SHP77 (cell line): ENCODE measurements at regions not wholly inside any gene's neighbourhood (a gene's known extent, or its start where the extent isn't known, plus 50 kb on each side); places are given as distances from the start of the nearest gene placed in this dataset.

Source experiments
- DNase-seq, 2 experiments: peaks; one replicate each; lab custom pipeline; 2025; lab: John Stamatoyannopoulos, UW

DNA sequence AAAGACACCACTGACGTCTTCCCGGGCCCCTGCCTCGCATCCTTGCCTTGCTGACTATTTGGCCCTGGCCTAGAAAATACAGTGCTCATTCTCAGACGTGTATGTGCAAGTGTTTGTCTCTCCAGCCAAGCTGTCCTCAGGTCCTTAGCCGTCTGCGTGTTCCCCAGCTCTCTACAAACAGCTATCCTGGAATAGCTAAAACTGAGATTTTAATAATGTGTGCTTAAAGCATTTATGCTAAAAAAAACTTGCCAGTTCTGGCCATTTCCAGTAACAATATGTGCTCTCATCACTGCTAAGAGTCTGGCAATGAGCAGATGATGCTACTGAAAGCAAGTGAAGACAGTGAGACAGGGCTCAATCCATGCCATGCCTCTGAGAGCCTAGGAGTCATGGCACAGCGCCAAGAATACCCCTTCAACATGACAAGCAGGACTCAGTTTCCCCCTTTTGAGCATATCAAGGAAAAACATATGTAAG, 55.7 kb downstream of the IRF2BP2 start:
- no peak for DNase-seq

DNA sequence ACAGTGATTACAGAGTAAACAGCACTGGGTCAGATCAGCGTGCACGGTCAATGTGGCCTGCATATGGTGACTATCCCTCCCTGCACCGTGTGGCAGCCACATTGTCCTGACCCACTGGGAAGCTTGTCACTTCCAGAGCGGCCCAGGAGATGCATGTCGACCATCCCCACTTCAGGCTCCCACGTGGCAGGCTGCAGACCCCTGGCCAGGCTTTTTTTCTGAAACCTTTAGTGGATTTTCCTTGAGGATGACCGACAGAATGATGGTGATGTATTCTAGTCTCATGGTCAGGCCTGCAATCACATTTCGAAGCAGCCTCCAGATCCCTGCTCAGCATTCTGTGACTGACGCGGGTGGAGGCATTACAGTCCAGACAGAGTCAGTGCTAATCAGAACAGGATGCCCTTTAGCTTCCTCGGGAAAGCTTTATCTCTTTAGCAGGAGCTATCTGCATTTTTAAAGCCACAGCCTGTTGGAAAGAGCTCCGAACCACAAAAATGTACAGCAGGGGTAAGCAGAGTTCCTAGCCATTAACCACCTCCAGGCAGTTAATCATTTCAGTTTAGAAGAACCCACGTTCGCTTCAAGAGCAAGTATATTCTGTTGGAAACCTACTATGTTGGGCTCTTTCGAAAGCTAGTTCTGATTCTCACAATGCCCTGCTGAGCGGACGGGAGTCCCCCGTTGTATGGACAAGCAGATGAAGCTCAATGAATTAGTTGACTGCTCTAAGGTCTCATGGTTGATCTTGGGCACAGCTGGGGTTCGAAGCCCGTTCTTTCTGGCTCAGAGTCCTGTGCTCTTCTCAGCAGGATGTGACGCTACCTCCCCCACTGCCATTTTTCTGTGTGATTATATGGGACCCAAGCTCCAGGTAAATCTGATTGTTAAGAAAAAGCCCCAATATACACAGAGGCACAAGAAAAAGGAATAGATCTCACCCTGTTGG, 56.5 kb downstream of the IRF2BP2 start:
- DNase-seq = no peak

DNA sequence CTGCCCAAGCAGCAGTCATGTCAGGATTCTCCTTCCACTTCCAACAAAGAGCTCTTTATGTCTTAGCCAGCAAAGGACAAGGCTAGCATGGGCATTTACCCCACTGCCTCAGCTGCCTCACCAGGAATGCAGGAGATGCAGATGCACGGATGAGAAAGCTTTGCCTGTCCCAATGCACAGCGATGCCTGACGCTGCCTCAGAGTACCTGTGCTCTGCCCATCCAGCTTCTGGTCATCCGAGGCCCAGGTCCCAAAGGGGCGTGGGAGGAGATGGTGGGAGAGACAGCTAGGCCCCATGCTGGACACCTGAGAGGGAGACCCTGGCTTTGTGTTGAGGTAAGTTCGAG, 59.0 kb downstream of the IRF2BP2 start:
- no peak for DNase-seq

DNA sequence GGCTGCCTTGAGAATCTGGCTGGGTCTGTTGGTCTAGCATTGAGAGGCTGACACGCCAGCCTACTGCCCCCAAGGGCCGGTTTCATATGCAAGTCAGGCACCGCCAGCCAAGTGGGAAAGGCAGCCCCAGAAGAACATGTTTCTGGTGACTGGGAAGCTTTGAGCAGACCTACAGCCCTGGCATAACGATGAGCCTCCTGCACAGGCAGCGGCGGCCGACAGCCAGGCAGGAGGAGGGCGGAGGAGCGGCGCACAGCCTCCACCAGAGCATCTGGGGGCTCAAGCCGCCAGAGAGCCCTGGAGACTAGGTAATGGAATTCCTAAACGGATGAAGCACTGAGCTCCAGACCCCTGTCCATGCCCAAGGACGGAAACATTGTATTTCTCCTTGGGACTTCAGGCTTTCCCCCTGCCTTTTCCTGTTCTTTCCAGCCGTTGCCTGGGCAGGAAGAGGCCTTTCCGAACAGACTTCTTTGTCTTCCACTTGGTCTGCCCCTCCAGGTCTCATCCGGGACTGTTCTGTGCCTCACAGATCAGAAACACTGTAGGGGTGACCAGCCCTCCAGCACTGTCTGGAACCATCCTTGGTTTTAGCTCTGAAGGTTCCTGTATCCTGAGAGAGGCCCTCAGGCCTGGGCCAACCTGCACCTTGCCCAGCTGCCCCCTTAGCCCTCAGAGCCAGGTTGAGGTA, 59.5 kb downstream of the IRF2BP2 start:
- no peak for DNase-seq

DNA sequence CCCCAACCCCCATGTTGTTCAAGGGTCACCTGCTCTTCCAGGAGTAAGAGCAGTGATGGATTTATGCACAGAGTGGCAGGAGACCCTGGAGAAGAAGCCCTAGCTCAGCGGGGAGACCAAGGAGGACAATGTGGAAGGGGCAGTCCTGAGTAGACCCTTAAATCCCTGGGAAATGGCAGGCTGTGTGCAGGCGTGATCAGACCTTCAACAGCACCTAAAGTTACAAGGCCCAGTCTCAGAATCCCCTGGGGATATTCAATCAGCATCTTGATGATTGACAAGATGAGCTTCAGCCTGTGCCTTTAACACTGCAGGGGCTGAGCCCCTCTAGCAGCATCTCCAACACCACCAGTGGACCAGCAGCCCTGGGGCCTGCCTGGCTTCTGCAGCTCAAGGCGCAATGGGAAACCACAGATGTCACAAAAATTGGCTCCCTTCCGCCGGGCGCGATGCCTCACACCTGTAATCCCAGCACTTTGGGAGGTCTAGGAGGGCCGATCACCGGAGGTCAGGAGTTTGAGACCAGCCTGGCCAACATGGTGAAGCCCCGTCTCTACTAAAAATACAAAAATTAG, 60.4 kb downstream of the IRF2BP2 start:
- no peak for DNase-seq

DNA sequence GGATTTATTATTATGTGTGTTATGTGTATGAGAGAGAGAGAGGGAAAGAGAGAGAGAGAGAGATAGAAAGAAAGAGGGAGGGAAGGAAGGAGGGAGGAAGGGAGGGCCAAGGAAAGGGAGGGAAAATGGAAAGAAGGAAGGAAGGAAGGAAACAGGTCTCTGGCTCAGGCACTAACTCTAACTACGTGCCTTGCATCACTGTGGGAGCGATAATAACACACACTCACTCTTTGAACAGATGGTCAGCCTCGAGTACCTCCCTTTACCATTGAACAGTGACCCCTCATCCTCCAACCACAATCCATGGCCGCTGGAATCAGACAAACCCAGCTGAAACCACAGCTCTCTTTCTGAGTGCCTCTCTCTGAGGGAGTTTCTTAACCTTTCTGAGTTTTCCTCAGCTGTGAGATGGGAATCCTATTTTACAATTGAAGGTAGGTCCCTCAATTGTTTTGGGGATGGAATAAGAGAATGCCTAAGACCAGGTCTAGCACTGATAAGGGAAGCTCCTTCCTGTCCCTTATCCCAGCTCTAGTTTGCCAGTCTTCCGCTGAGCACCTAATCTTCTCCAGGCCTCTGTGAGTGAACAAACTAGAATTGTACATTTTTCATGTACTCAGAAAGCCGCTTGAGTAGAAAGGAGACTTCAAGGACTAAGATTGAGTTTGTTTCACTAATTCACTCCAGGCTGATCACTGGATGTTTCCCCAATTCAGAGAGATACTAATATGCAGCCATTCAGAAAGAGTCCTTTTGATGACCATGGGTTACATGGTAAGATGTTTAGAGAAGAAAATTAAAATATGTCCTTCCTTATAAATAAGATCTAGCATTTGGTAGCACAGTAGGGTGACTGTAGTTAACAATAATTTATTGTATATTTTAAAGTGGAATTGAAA, 62.8 kb downstream of the IRF2BP2 start:
- no peak for DNase-seq

DNA sequence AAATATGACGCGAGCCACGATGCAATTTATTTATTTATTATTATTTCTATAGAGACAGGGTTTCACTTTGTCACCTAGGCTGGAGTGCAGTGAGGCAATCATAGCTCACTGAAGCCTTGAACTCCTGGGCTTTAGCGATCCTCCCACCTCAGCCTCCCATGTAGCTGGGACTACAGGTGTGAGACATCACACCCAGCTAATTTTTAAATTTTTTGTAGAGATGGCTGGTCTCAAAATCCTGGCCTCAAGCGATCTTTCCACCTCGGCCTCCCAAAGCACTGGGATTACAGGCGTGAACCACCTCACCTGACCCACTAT, 63.6 kb downstream of the IRF2BP2 start:
- no peak for DNase-seq

DNA sequence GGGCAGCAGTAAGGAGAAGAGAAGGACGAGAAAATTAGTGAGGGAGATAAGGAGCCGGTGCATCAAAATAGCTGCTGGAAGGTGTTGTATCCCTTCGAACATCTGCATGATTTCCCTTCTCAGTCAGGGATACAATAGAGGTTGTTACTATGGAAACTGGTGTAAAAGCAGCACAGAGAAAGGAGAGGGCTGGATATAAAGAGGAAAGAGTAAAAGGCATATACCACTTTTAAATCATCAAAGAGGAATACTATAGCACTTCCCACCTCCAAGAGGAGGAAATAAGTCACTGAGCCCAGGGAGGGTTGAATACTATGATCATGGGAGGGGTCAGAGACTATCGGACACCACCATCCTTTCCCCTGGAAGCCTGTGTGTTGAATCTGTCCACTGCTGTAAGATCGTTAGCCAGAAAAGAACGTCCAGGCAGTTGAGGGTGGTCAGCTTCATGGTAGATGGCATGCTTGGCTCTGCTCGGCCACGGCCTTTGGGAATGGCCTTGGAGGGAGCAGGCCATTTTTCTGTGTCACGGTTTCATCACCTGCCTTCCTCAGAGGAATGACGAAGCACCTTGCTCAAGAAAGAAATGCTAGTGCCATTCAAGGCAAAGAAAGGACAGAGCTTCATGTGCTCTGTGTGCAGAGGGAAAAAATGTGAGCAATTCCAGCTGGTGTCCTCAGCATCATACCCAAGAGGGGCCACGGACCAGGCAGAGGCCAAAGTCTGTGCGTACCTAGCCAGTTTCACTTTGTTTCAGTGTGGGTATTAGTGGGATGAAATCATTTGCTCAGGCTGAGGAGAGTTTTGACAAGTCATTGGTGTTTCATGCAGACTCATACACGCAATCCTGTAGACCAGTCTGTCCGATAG, 64.2 kb downstream of the IRF2BP2 start:
- peak; percentile 31 to 41 for DNase-seq

DNA sequence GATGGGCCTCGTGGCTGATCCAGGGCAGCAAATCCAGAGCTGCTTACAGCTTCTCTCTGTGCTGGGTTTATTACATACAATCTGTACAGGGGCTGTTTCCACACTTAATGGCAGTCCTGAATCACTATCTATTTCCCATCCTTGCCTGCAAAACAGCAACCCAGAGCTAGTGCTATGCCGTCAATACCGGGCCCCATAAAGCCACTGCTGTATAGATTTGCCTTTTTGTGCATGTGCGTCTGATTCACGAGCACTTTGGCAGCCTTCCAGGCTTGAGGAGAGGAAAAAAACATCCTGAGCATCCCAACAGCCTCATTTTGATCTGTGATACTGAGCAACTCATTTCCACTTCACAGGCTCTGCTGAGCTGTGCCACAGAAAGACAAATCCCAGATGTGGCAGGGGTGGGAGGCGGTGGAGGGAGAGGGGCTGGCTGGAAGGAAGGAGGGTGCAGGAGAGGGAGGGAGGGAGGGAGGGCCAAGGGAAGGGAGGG, 65.2 kb upstream of the TARBP1 start:
- DNase-seq = peak; percentile 68 to 81

DNA sequence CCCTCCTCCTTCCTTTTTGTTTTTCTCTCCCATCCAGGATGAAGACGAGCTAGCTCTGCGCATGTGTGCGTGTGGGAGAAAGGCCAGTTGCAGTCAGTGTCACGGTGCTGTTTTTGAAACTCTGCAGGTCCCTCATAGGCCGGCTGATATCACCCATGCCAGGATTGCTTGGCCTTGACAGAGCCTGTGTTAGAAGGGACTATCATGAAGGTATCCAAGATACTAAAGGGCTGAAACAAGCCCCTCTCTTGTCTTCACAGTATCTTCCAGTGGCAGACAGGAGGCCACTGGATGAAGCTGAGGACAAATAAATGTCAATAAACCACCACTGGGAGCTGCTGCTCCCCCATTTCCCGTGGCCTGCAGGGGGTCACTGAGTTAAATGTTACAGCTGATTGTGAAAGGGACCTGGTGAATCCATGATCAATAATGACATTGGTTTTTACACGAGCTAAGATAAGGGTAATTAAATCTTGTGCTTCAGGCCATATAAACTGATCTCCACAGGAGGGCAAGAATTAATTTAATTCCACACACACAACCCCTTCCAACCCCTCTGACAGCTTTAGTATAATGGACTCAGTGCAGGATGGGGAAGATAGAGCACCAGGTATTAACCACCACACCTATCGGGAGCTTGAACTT, 64.6 kb upstream of the TARBP1 start:
- peak; percentile 15 to 75 for DNase-seq

DNA sequence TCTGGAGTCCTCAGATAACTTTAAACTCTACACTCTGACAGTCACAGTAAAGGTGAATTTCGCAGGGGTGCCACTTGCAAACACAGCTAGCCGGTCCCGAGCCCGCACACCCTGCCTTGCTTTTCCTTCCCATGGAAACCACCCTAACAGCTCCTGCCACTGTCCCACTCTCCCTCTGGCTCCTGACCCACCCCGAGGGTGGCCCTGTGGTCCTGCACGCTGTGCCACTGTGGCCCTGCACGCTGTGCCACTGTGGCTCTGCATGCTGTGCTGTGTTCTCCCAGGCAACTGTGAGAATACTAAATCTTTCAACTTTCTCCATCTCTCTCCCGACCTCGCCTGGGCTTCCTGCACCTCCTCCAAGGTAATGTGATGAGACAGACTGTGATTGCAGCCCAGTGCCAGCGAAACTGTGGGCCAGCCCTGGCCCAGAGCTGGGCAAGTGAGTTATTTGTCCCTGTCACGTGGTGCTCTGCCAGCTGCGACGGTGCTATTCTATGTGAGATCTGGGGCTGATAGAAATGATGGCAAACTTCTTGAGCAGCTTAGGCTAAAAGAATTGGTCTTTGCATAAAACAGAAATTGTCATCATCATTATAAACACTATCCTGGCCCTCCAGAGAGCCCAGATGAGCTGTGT, 63.4 kb upstream of the TARBP1 start:
- DNase-seq = peak in 1 of 2 experiments; percentile 43

DNA sequence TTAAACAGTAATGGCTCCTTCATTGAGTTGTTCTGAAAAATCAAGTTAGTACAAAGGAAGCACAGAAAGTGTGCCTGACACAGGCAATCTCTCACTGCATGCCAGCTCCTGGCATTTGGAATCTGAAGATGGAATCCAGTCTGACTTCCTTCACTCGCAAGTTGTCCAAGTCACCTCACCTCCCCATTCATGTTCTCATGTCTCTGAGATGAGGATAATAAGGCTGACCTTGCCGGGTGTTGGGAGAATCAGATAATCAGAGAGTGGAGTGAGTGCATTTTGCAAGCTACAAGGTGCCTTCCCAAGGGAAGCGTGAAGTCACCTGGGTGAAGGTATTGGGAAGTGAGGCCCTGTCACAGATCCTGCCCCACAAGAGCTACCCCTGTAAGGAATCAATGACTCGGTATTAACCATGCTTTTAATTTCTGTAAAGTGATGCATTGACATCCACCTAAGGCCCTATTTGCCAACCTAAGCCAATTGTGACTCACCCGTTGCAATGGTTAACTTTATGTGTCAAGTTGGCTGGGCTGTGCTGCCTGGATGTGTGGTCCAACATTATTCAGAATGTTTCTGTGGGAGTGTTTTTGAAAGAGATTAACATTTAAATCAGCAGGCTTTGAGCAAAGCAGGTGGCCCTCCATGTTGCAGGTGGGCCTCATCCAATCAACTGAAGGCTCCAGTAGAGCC, 62.5 kb upstream of the TARBP1 start:
- no peak for DNase-seq

DNA sequence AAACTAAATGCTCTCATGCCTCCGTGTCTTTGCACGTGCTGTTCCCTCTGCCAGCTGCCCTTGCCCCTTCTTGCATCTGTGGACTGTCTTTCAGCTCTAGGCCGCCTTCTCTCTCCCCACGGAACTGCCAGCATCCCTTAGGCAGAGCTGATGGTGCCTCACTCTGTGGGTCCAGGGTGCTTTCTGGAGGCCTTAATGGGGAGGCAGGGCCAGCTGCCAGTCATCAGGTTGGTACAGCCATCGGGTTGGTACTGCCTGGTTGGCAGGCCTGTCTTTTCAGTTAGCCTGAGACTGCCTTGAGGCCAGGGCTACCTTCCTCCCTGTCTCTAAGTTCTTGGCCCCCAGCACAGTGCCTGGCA, 61.4 kb upstream of the TARBP1 start:
- DNase-seq = no peak

DNA sequence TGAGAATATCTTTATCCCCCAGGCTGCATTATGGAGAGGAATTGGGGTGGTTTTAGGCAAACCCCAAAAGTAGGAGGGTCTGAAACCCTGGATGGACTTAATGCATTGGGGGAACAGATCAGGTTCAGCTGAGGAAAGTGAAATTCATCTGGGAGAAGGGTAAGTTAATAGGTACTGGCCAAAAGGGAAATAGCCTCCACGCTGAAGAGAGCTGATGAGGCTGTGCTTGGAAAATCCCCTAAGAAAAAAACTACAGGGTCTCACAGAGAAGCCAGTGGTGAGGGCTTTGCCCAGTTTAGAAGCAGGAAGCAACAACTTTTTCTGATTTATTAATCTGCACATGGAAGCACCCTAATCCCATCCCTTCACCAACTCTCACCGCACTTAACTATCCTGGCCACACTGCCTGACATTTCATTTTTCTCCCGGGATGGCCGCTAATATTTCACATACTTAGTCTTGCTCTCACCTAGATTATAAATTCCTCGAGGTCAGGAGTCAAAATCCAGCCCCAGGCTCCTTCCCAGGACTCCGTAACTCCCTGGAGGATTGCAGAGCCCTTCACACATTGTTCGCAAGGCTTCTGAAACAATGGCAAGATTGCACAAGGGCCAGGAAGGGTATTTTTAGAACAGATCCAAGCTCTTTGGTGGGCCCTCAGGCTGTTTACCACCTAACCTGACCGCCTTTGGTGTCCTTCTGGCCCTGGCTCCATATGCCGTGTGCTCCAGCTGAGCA, 60.9 kb upstream of the TARBP1 start:
- DNase-seq = no peak

DNA sequence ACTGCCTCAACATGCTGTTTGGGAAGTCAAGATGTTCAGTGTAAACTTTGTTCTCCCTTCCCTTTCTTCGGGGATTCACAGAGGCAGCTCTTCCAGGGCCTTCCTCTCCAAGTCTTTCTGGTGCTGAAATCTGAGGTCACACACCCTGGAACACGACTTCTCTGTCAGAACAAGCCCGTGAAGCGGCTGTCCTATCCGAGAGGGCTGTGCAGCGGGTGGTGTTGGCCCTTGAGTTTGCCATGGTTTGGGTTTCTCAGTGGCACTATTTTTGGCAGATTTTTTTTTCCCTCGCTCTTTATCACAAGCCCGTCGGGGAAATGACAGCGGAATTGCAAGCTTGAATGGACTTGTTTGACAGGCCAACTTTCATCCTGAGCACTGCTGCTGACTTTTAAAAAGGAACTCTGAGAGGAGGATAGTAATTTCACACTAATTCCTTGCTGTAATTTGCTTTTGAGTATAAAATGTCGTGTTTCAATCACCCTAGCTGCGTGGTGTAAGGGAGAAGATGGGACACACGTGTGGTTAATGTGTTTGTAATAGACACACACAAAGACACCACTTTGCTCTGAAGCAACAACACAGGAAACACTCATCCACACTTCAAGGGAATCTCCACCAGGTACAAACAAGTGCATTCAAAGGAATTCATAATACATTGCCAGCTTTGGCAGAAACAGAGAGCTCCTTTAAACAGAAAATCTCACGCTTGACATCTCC, 60.1 kb upstream of the TARBP1 start:
- DNase-seq = no peak

DNA sequence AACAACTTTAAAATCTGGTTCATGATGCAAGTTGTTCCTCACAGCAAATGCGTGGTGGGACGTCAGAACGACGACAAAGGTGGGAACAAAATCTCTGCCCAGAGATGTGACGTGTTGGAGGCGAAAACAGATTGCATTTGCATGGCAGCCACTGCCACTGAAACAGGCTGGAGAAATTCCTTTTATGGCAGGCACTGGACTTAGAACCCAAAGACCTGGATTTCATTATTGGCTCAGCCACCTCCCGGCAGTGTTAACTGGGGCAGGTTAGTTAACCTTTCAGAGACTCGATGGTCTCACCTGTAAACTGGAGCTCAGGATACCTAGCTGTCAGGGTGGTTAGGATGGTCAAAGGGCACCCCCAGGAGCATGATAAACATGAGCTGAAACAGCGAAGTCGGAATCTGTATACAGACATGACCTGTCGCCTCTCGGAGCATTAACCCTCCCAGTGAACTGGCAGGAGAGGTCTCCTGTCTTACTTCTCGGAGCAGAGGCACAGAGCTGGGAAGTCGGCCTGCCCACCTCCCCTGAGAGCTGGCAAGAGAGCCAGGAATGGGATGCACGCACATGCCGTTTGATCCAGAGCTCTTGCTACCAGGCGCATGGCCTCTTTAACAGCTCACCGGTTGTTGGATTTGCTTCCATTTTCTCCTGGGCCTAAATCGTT, 59.2 kb upstream of the TARBP1 start:
- DNase-seq = no peak

DNA sequence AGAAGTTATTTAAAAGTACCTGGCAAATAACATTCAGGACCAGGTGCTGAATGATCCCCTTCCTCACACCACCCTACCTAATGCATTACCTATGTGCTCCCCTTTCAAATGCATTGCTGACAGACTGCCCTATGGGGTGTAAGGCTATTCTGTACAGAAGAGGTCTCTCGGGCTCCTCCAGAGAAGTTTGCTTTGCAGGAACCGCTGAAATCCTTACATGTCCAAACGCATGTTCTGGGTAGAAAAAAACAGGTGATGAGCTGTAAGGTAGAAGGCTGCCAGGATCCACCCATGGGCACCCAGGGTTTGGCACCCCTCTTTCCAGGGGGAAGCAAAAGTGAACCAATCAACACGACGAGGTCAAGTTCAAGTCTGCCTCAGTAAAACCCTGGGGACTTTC, 58.3 kb upstream of the TARBP1 start:
- DNase-seq = no peak
